ENCODE measurements at regions not wholly inside any gene's neighbourhood (a gene's known extent, or its start where the extent isn't known, plus 50 kb on each side); places are given as distances from the start of the nearest gene placed in this dataset.

DNA sequence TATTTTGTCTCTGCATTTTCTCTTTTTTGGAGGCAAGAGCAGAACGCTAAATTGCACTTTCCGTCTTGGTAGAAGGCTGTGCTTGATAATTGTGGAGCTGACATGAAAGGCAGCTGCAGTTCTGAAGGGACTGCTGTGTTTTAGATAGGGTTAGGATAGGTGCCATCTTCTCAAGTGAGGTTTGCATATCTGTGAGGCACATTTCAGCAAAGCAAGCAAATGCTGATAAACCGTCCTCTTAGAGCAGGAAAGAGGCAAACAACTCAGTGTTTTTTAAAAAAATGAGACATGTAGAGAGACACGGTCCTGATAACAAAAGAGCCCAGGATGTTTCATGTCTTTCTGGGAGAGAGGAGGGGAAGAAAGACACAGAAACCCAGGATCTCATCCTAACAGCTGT lies 217.7 kb downstream of the SOCS6 start:
- H3K27ac ChIP-seq (ENCODE audit: low read length): no peak overlapping the region
- no peaks in the 10 kb centered on the region for H3K9me3 ChIP-seq (replicated peaks; ENCODE audit: insufficient read depth, low read length)
- no peaks in the 10 kb centered on the region for H3K4me1 ChIP-seq (ENCODE audit: low read length)
- no peaks in the 10 kb centered on the region for H4K20me1 ChIP-seq (ENCODE audit: insufficient read depth, low read length)
- H3K79me2 ChIP-seq (ENCODE audit: low read length): no peaks in the 10 kb centered on the region
- no peak overlapping the region for H3K4me2 ChIP-seq (ENCODE audit: low read depth, low read length)
- no peaks in the 10 kb centered on the region for H3K9me2 ChIP-seq (replicated peaks; ENCODE audit: insufficient read depth, low read length)
- no peak overlapping the region for H3K9ac ChIP-seq (ENCODE audit: low read length)
- DNase-seq: no peak
- H3K27me3 ChIP-seq (replicated peaks; ENCODE audit: insufficient read depth, low read length): no peaks in the 10 kb centered on the region
- no peak overlapping the region for H3K4me3 ChIP-seq (ENCODE audit: low read length)
- no peak overlapping the region for H2AFZ ChIP-seq (ENCODE audit: low read length)
- H3F3A ChIP-seq (ENCODE audit: insufficient read depth, low read length): no peaks in the 10 kb centered on the region
- TF ChIP-seq EZH2 (optimal IDR thresholded peaks at IDR 0.05; ENCODE audit: low read depth, low read length): no peak
- TF ChIP-seq, protein P1, sequence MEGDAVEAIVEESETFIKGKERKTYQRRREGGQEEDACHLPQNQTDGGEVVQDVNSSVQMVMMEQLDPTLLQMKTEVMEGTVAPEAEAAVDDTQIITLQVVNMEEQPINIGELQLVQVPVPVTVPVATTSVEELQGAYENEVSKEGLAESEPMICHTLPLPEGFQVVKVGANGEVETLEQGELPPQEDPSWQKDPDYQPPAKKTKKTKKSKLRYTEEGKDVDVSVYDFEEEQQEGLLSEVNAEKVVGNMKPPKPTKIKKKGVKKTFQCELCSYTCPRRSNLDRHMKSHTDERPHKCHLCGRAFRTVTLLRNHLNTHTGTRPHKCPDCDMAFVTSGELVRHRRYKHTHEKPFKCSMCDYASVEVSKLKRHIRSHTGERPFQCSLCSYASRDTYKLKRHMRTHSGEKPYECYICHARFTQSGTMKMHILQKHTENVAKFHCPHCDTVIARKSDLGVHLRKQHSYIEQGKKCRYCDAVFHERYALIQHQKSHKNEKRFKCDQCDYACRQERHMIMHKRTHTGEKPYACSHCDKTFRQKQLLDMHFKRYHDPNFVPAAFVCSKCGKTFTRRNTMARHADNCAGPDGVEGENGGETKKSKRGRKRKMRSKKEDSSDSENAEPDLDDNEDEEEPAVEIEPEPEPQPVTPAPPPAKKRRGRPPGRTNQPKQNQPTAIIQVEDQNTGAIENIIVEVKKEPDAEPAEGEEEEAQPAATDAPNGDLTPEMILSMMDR (IDR thresholded peaks at IDR 0.05; ENCODE audit: low read length): no peak
- no peak for TF ChIP-seq EZH2phosphoT487 (IDR thresholded peaks at IDR 0.05; ENCODE audit: low read length)
- no peaks in the 10 kb centered on the region for H3K36me3 ChIP-seq (replicated peaks; ENCODE audit: insufficient read depth, low read length)

- no peak overlapping the region for H3K27ac ChIP-seq (ENCODE audit: low read length)
Measured at GRCh38 chr18:70503060-70503459, 214.2 kb downstream of the SOCS6 start.

GRCh38 chr18:70501358-70501757 lies 212.5 kb downstream of the SOCS6 start:
- Histone ChIP-seq H3K9me3 (replicated peaks; ENCODE audit: insufficient read depth, low read length) (no peaks in the 10 kb centered on the region), H3K9ac (ENCODE audit: low read length) (no peak overlapping the region), H3K79me2 (ENCODE audit: low read length) (no peaks in the 10 kb centered on the region), H3K27ac (ENCODE audit: low read length) (no peak overlapping the region), H3K36me3 (replicated peaks; ENCODE audit: insufficient read depth, low read length) (no peaks in the 10 kb centered on the region), H3F3A (ENCODE audit: insufficient read depth, low read length) (no peaks in the 10 kb centered on the region), H3K9me2 (replicated peaks; ENCODE audit: insufficient read depth, low read length) (no peaks in the 10 kb centered on the region), H3K4me3 (ENCODE audit: low read length) (no peak overlapping the region), H3K27me3 (replicated peaks; ENCODE audit: insufficient read depth, low read length) (no peaks in the 10 kb centered on the region), H4K20me1 (ENCODE audit: insufficient read depth, low read length) (no peaks in the 10 kb centered on the region), H3K4me1 (ENCODE audit: low read length) (no peaks in the 10 kb centered on the region), H2AFZ (ENCODE audit: low read length) (no peak overlapping the region), H3K4me2 (ENCODE audit: low read depth, low read length) (no peak overlapping the region)
- TF ChIP-seq EZH2 (optimal IDR thresholded peaks at IDR 0.05; ENCODE audit: low read depth, low read length): no peak
- no peak for DNase-seq

More at GRCh38 chr18:70503060-70503459, 214.2 kb downstream of the SOCS6 start:
- H2AFZ ChIP-seq (ENCODE audit: low read length): no peak overlapping the region
- H3K27me3 ChIP-seq (replicated peaks; ENCODE audit: insufficient read depth, low read length): no peaks in the 10 kb centered on the region
- H3K36me3 ChIP-seq (replicated peaks; ENCODE audit: insufficient read depth, low read length): no peaks in the 10 kb centered on the region
- H3F3A ChIP-seq (ENCODE audit: insufficient read depth, low read length): no peaks in the 10 kb centered on the region
- no peaks in the 10 kb centered on the region for H3K4me1 ChIP-seq (ENCODE audit: low read length)
- no peak overlapping the region for H3K9ac ChIP-seq (ENCODE audit: low read length)
- TF ChIP-seq, protein P1 (IDR thresholded peaks at IDR 0.05; ENCODE audit: low read length): no peak
- TF ChIP-seq EZH2 (optimal IDR thresholded peaks at IDR 0.05; ENCODE audit: low read depth, low read length) (no peak), EZH2phosphoT487 (IDR thresholded peaks at IDR 0.05; ENCODE audit: low read length) (no peak)
- no peak for DNase-seq
- H3K9me3 ChIP-seq (replicated peaks; ENCODE audit: insufficient read depth, low read length): no peaks in the 10 kb centered on the region
- no peaks in the 10 kb centered on the region for H3K79me2 ChIP-seq (ENCODE audit: low read length)
- H3K4me3 ChIP-seq (ENCODE audit: low read length): no peak overlapping the region
- no peaks in the 10 kb centered on the region for H3K9me2 ChIP-seq (replicated peaks; ENCODE audit: insufficient read depth, low read length)
- H3K4me2 ChIP-seq (ENCODE audit: low read depth, low read length): no peak overlapping the region
- H4K20me1 ChIP-seq (ENCODE audit: insufficient read depth, low read length): no peaks in the 10 kb centered on the region

GRCh38 chr18:70500748-70501147 lies 211.9 kb downstream of the SOCS6 start:
- Histone ChIP-seq H3K27me3 (replicated peaks; ENCODE audit: insufficient read depth, low read length) (no peaks in the 10 kb centered on the region), H3F3A (ENCODE audit: insufficient read depth, low read length) (no peaks in the 10 kb centered on the region), H3K27ac (ENCODE audit: low read length) (no peak overlapping the region), H3K4me3 (ENCODE audit: low read length) (no peak overlapping the region), H3K9me3 (replicated peaks; ENCODE audit: insufficient read depth, low read length) (no peaks in the 10 kb centered on the region), H2AFZ (ENCODE audit: low read length) (no peak overlapping the region), H3K36me3 (replicated peaks; ENCODE audit: insufficient read depth, low read length) (no peaks in the 10 kb centered on the region), H3K4me2 (ENCODE audit: low read depth, low read length) (no peak overlapping the region), H3K79me2 (ENCODE audit: low read length) (no peaks in the 10 kb centered on the region), H3K9ac (ENCODE audit: low read length) (no peak overlapping the region), H4K20me1 (ENCODE audit: insufficient read depth, low read length) (no peaks in the 10 kb centered on the region), H3K9me2 (replicated peaks; ENCODE audit: insufficient read depth, low read length) (no peaks in the 10 kb centered on the region), H3K4me1 (ENCODE audit: low read length) (no peaks in the 10 kb centered on the region)
- TF ChIP-seq EZH2phosphoT487 (IDR thresholded peaks at IDR 0.05; ENCODE audit: low read length) (no peak), EZH2 (optimal IDR thresholded peaks at IDR 0.05; ENCODE audit: low read depth, low read length) (no peak)
- TF ChIP-seq, protein P1 (IDR thresholded peaks at IDR 0.05; ENCODE audit: low read length): no peak
- no peak for DNase-seq
